Stomach smooth muscle (tissue), 2 donors: ENCODE measurements at regions not wholly inside any gene's neighbourhood (a gene's known extent, or its start where the extent isn't known, plus 50 kb on each side); places are given as distances from the start of the nearest gene placed in this dataset.

Source experiments
- H3K27ac ChIP-seq: one replicate; pipeline ENCODE4 v1.7.0; 2013; ENCODE audit warnings: mild to moderate bottlenecking, low read length, inconsistent platforms
- H3K27me3 ChIP-seq, 2 donors: one replicate each; pipeline ENCODE4 v1.7.0; 2013; ENCODE audit warnings: low read length in 2 of 2; ENCODE audit not compliant: insufficient read depth in 2 of 2, control insufficient read depth in 1 of 2
- H3K36me3 ChIP-seq, 2 donors: one replicate each; pipeline ENCODE4 v1.7.0; 2013; ENCODE audit warnings: low read length in 2 of 2; ENCODE audit not compliant: control insufficient read depth in 2 of 2, insufficient read depth in 2 of 2
- H3K4me1 ChIP-seq: one replicate; pipeline ENCODE4 v1.7.0; 2013; ENCODE audit warnings: low read length; ENCODE audit not compliant: control insufficient read depth, insufficient read depth
- H3K4me3 ChIP-seq, 2 donors: one replicate each; pipeline ENCODE4 v1.7.0; 2013; ENCODE audit warnings: low read length in 2 of 2
- H3K9ac ChIP-seq, 2 donors: one replicate each; pipeline ENCODE4 v1.7.0; 2013; ENCODE audit warnings: low read length in 2 of 2, mild to moderate bottlenecking in 1 of 2
- H3K9me3 ChIP-seq, 2 donors: one replicate each; pipeline ENCODE4 v1.7.0; 2013; ENCODE audit warnings: low read length in 2 of 2; ENCODE audit not compliant: control insufficient read depth in 2 of 2
- donor health status: healthy.
- donor health status: Pancreatic carcinoma.

DNA sequence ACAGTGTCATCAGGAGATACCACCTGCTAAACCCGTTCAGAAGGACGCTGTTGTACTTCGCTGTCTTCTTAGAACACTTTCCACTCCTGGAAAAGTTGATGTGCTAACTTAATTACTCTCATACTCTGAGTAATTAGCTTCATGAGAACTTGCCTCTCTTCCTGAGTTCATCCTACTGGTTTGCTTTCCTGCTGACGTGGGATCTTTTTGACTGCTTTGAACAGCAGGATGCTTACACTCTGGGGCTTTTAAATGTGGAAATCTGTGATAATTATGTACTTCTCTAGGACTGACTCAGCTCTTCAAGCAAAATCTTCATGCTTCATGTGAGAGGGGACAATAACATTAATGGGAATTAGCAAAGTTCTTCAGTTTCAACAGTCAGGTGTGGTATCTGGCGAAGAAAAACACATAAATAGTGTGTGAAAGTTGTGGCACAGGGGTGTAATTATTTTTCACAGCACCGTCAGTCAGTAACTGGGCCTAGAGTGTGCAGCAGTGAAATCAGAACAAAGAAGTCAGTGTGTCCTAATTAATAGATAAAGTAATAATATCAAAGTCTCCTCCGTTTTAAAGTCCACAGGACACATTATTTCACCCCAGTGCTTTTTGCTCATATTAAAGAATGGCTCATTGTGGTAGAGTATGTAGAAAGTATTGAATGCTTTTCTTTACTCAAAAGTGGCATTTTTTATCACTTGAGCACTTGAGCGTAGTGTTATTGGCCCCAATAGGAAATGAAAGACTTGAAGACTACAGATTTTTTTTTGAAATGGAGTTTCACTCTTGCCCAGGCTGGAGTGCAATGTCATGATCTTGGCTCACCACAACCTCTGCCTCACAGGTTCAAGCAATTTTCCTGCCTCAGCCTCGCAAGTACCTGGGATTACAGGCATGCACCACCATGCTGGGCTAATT, 140.9 kb upstream of the DMRT1 start:
- Histone ChIP-seq H3K27me3 (no peaks in the 10 kb centered on the region), H3K4me1 (peaks cover 36% of the 10 kb centered on the region), H3K4me3 (no peak overlapping the region), H3K36me3 (no peaks in the 10 kb centered on the region), H3K9me3 (no peaks in the 10 kb centered on the region), H3K27ac (peak overlapping the region; percentile 24), H3K9ac (no peak overlapping the region)

DNA sequence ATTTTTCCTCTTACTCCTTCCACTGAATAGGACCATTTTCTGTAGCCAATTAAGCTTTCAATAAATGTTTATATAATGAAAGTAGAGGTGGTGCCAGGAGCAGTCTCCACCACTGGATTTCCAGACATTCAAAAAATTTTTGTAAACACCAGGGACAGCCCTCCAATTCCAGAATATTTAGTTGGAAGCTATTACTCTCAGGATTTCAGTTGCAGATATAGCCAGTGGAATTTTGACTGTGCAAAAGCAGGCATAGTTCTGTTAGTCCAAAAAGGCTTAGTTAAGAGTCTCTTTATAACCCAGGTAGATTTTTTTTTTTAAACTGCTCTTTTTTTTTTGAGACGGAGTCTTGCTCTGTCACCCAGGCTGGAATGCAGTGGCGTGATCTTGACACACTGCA, 138.1 kb upstream of the DMRT1 start:
- Histone ChIP-seq H3K4me3 (no peak overlapping the region), H3K9me3 (no peaks in the 10 kb centered on the region), H3K36me3 (no peaks in the 10 kb centered on the region), H3K4me1 (peaks cover 21% of the 10 kb centered on the region), H3K27ac (peak overlapping the region; percentile 53), H3K27me3 (no peaks in the 10 kb centered on the region), H3K9ac (no peak overlapping the region)

DNA sequence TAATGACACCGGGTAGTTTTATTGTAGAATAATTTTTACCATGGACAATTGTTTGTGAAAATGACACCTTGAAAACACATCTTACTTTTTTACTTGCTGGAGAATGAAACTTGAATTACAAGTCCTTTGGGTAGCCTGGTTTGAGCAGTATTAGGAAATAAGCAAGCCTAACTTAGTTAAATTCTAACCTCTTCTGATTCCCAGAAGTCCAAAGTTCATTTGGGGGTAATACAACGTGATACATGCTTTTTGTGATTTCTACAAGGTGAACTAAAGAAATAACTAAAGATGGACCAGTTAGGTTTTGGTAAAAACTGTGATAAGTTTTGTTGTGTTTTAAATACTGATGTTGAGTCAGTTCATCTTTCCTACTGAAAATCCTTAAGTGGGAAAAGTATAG, 135.4 kb upstream of the DMRT1 start:
- Histone ChIP-seq H3K27me3 (no peaks in the 10 kb centered on the region), H3K9me3 (no peaks in the 10 kb centered on the region), H3K36me3 (peaks cover 4 to 5% of the 10 kb centered on the region in 2 donors), H3K4me1 (peaks cover 27% of the 10 kb centered on the region), H3K4me3 (peak overlapping the region; percentile 58 to 74), H3K9ac (peak overlapping the region in 1 of 2 donors; percentile 66), H3K27ac (no peak overlapping the region)

DNA sequence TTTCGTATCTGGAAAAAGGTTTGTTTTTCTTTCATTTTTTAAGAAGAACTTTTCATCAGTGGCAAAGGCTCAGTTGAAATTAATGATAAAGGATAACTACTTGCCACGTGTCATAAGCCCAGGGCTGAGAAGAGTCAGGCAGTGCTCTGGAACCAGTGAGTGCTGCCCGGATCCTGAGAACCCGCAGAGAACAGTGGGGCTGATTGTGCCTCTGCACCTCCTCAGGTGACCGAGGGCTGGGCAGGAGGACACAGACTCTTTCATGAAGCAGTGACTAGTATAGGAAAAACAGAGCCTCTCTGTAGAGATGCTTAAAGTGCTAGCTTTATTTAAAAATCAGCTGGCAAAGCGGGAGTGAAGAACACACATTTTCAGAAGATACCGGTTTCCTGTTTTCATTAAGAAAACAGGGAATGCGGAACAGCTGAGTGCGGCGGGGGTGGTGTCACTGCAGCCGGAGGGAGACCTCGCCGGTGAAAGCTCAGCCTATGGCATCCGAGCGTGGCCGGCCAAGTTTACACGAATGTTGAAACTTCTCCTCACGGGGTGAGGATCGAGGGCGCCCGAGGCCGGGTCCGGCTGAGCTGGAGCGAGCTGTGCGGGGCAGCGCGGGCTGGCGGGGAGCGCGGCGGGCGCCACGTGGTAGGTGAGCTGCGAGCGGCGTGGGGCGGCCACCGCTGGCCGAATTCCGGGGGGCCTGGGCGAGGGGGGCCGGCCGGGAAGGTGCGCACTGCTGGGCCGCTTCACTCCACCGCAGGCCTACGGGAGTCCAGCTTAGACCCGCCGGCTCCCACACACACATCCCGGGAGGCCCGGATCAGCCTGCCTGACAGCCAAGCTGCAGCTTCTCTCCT, 134.7 kb upstream of the DMRT1 start:
- H3K27me3 ChIP-seq: no peaks in the 10 kb centered on the region
- no peaks in the 10 kb centered on the region for H3K9me3 ChIP-seq
- peaks cover 31% of the 10 kb centered on the region for H3K4me1 ChIP-seq
- peak overlapping the region; percentile 66 to 69 for H3K9ac ChIP-seq
- H3K4me3 ChIP-seq: peak overlapping the region; percentile 58 to 74
- peaks cover 11 to 13% of the 10 kb centered on the region in 2 donors for H3K36me3 ChIP-seq
- H3K27ac ChIP-seq: peak overlapping the region; percentile 79

DNA sequence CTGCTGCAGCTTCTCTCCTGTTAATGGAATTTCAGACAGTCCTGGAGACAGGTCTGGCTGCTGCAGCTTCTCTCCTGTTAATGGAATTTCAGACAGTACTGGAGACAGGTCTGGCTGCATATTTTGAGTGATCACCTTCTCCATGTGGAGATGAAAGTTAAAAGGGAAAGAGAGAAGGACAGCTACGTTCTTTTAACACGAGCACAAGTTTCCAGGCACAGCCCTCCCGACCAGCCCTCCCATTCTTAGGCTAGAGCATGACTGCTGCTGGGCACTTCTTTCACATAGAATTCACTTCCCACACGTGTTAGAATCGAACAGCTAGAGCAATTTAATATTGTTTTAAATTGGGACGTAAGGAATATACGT, 133.3 kb upstream of the DMRT1 start:
- Histone ChIP-seq H3K9ac (peak overlapping the region; percentile 14 to 51), H3K27ac (peak overlapping the region; percentile 71), H3K27me3 (no peaks in the 10 kb centered on the region), H3K4me3 (peak overlapping the region; percentile 41 to 67), H3K4me1 (peaks cover 36% of the 10 kb centered on the region), H3K9me3 (no peaks in the 10 kb centered on the region), H3K36me3 (peaks cover 19% of the 10 kb centered on the region in 2 donors)

DNA sequence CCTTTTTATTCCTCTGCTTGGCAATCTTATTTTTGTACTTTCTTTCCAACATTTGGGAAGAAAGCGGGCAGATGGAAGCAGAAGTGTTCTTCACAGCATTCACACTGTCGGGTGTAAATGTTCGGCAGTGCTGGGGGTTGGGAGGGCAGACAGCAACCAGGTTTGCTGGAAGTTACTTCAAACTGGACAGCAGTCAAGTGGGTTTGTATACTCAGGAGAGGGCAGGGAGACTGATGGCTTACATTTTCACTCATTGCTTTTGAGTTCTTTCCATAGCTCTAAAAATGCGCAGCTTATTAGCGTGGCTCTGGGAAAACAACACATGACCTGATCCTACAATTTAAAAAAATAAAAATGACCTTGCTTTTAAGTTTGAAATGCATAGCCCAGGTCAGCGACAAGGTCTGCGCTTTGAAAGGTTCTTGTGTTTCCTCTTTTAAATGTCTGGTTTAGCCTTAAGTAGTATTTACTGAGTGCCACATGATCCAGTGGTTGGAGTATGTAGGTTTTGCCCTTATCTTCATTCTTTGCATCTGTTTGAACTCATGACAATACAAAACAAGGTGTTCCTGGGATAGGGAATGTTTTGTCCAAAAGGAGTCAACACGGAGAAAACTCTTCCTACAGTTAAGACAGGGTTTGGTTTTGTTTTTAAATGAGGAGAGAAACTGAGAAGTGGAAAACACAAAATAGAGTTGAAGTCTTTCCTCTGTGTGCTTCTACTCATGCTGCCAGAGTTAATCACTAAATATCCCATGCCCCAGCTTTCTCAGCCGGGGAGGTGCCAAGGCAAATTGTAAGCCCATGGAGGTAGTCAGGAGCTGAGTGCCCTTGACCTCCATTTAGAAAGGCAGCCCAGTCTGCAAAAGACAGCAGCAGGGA, 132.7 kb upstream of the DMRT1 start:
- H3K27ac ChIP-seq: peak overlapping the region; percentile 71
- H3K27me3 ChIP-seq: no peaks in the 10 kb centered on the region
- peak overlapping the region; percentile 41 to 67 for H3K4me3 ChIP-seq
- peak overlapping the region in 1 of 2 donors; percentile 51 for H3K9ac ChIP-seq
- peaks cover 38% of the 10 kb centered on the region for H3K4me1 ChIP-seq
- H3K9me3 ChIP-seq: no peaks in the 10 kb centered on the region
- H3K36me3 ChIP-seq: peaks cover 19% of the 10 kb centered on the region in 2 donors

DNA sequence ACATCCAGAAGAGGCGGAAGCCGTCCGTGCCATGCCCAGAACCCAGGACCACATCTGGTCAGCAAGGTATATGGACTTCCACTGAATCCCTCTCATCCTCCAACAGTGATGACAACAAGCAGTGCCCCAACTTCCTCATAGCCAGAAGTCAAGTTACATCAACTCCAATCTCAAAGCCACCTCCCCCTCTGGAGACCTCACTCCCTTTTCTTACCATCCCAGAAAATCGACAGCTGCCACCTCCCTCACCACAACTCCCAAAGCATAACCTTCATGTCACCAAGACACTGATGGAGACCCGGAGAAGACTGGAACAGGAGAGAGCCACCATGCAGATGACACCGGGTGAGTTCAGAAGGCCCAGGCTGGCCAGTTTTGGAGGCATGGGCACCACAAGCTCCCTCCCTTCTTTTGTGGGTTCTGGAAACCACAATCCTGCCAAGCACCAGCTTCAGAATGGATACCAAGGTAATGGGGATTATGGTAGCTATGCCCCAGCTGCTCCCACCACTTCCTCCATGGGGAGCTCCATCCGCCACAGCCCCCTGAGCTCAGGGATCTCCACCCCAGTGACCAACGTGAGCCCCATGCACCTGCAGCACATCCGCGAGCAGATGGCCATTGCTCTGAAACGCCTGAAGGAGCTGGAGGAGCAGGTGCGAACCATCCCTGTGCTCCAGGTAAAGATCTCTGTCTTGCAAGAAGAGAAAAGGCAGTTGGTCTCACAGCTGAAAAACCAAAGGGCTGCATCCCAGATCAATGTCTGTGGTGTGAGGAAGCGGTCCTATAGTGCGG, 130.3 kb upstream of the DMRT1 start:
- H3K27ac ChIP-seq: peak overlapping the region; percentile 31
- no peaks in the 10 kb centered on the region for H3K9me3 ChIP-seq
- H3K27me3 ChIP-seq: no peaks in the 10 kb centered on the region
- no peak overlapping the region for H3K4me3 ChIP-seq
- H3K9ac ChIP-seq: no peak overlapping the region
- H3K36me3 ChIP-seq: peaks cover 19% of the 10 kb centered on the region in 2 donors
- H3K4me1 ChIP-seq: peaks cover 61% of the 10 kb centered on the region

DNA sequence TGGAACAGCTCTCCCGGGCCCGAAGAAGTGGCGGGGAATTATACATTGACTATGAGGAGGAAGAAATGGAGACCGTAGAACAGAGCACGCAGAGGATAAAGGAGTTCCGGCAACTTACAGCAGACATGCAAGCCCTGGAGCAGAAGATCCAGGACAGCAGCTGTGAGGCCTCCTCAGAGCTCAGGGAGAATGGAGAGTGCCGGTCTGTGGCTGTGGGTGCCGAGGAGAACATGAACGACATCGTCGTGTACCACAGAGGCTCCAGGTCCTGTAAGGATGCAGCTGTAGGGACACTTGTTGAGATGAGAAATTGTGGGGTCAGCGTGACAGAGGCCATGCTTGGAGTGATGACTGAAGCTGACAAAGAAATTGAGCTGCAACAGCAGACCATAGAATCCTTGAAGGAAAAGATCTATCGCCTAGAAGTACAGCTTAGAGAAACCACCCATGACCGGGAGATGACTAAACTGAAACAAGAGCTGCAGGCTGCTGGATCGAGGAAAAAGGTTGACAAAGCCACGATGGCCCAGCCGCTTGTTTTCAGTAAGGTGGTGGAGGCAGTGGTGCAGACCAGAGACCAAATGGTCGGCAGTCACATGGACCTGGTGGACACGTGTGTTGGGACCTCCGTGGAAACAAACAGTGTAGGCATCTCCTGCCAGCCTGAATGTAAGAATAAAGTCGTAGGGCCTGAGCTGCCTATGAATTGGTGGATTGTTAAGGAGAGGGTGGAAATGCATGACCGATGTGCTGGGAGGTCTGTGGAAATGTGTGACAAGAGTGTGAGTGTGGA, 129.5 kb upstream of the DMRT1 start:
- Histone ChIP-seq H3K27me3 (no peaks in the 10 kb centered on the region), H3K36me3 (peaks cover 19% of the 10 kb centered on the region in 2 donors), H3K4me1 (peaks cover 59% of the 10 kb centered on the region), H3K4me3 (no peak overlapping the region), H3K9me3 (no peaks in the 10 kb centered on the region), H3K27ac (peak overlapping the region; percentile 37), H3K9ac (no peak overlapping the region)

DNA sequence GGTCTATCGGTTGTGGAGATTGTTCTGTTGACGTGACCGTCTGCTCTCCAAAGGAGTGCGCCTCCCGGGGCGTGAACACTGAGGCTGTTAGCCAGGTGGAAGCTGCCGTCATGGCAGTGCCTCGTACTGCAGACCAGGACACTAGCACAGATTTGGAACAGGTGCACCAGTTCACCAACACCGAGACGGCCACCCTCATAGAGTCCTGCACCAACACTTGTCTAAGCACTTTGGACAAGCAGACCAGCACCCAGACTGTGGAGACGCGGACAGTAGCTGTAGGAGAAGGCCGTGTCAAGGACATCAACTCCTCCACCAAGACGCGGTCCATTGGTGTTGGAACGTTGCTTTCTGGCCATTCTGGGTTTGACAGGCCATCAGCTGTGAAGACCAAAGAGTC, 128.9 kb upstream of the DMRT1 start:
- Histone ChIP-seq H3K27ac (peak overlapping the region; percentile 37), H3K9me3 (no peaks in the 10 kb centered on the region), H3K36me3 (peaks cover 19% of the 10 kb centered on the region in 2 donors), H3K4me1 (peaks cover 56% of the 10 kb centered on the region), H3K9ac (no peak overlapping the region), H3K4me3 (peak overlapping the region in 1 of 2 donors; percentile 35), H3K27me3 (no peaks in the 10 kb centered on the region)
